Left forelimb (tissue), 1 donor: ENCODE measurements at regions not wholly inside any gene's neighbourhood (a gene's known extent, or its start where the extent isn't known, plus 50 kb on each side); places are given as distances from the start of the nearest gene placed in this dataset.
A peak's percentile ranks its signal among the peaks of the same experiment; 100 is the strongest.
"Not testable (repeated sequence)": the region's sequence is repeated elsewhere in the genome, so short reads cannot be mapped to it uniquely, and the experiment has no call there.

ENCODE experiments used
- DNase-seq: peaks from one replicate; pipeline ENCODE4 v3.0.0-alpha.2; 2018; ENCODE audit warnings: low spot score

GRCh38 chr22:15835729-15836128 lies 145.9 kb downstream of the POTEH start:
- DNase-seq: not testable (repeated sequence)

- DNase-seq: not testable (repeated sequence)
Measured at GRCh38 chr22:15849772-15850171, 159.9 kb downstream of the POTEH start.

DNA sequence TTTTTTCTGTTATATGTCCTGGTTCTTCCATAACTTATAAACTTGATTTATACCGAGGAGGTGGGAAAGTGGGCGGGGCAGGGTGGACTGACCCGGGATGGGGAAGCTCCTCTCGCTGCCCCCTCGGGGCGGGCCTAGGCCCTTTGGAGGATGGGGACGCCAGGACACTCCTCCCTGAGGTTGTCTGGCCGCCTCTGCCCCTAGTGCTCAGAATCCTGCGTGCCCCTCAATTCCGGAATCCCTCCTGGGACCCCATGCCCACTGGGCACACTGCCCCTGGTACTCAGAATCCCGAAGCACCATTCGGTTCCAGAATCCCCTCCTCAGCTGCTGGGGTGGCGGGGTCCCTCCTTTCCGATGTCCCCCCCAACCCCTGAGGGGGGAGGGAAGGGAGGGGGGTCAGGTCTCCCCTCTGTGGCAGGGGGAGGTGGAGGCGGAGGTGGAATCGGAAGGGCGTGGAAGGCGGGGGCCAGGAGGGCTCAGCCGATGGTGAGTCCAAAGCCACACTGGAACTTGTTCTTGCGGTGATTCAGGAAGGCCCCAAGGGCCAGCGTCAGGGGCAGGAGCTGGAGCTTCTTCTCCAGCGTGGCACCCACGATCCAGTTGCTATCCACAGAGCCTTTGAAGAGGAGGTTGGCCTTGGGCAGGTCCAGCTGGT lies 164.0 kb downstream of the POTEH start:
- DNase-seq: peak; percentile 49

GRCh38 chr22:15854421-15854820 lies 164.6 kb downstream of the POTEH start:
- peak; percentile 41 for DNase-seq

- DNase-seq: not testable (repeated sequence)
Measured at GRCh38 chr22:15854978-15855377, 165.2 kb downstream of the POTEH start.

DNA sequence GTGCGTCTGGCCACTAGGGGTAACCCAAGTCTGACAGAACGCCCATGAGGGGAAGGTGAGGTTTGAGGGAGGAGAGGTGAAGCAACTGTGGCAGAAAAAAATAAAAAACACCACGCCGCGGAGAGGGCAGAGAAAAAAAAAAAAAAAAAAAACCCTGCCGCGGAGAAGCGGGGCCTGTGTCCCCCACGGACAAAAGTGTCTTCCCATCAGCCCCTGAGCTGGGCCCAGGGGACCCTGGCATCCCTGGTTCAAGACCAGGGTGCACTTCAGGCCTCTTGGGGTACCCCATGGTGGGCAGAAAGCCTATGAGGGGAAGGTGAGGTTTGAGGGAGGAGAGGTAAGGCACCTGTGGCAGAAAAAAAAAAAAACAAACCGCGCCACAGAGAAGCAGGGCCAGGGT lies 191.1 kb downstream of the POTEH start:
- DNase-seq: not testable (repeated sequence)

- not testable (repeated sequence) for DNase-seq
Measured at GRCh38 chr22:15904326-15904725, 214.5 kb downstream of the POTEH start.

DNA sequence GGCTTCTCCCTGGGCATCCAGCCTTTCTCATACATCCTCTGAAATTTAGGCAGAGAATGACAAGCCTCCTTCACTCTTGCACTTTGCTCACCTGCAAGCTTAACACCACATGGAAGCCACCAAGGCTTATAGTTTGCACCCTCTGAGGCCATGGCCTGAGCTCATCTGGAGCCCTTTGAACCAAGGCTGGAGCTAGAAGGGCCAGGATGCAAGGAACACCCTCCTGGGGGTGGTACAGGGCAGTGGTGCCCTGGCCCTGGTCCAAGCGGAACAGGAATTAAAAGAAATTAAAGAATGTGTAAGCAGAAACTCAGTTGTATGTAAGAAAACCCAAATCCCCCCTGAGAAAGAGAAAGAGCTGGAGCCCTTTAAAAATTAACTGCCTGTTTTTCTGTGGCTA lies 221.9 kb downstream of the POTEH start:
- DNase-seq: not testable (repeated sequence)

DNA sequence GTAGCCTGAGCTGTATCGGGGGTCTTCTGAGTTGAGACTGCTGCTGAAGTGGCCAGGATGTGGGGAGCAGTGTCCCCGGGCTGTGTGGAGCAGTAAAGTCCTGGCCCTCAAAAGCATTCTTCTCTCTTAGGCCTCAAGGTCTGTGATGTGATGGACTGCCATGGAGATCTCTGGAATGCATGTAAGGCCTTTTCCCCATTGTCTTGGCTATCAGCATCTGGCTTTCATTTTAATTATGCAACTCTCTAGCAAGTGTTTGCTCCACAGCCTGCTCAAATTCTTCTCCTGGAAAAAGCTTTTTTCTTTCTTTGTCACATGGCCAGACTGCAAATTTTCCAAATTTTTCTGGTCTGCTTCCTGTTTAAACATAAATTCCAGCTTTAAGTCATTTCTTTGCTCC lies 229.3 kb downstream of the POTEH start:
- not testable (repeated sequence) for DNase-seq

GRCh38 chr22:15920941-15921340 lies 231.1 kb downstream of the POTEH start:
- not testable (repeated sequence) for DNase-seq

GRCh38 chr22:15922132-15922531 lies 232.3 kb downstream of the POTEH start:
- DNase-seq: not testable (repeated sequence)

GRCh38 chr22:15922666-15923065 lies 232.8 kb downstream of the POTEH start:
- not testable (repeated sequence) for DNase-seq

DNA sequence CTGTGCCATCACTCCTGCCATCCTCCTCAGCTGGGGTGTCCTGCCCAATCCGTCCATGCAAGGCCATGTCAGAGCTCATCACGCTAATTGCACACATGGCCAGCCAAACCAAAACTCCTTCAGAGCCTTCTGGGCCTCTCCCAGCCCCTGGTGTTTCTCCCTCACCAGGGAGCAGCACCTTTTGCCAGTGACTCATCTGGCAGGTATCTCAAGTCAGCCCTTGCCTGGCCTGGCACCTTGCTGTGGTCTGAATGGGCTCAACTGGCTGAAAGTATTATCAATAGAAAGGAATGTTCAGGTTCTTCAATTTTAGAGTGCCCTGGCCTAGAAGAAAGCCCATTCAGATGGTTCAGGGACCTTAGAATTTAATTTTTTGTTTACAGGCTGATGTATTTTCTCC lies 235.0 kb downstream of the POTEH start:
- DNase-seq: not testable (repeated sequence)

- DNase-seq: not testable (repeated sequence)
Measured at GRCh38 chr22:15927172-15927571, 237.3 kb downstream of the POTEH start.
